K562 (cell line): ENCODE measurements at regions not wholly inside any gene's neighbourhood (a gene's known extent, or its start where the extent isn't known, plus 50 kb on each side); places are given as distances from the start of the nearest gene placed in this dataset.

Experiments
- ATAC-seq: fragments of 200-7000 bp; cut with Tn5 transposase; 3 replicates; pipeline ENCODE4 v1.9.1; 2020; ENCODE audit warnings: moderate library complexity
- BruUV-seq: library from RNA; stranded (reverse); fragments of 400-500 nt; replicated peaks from 2 replicates; lab custom pipeline; 2021; lab: Mats Ljungman, UMichigan
- CTCF ChIA-PET: fragments of 300-600 bp; formaldehyde crosslinking; extraction: SDS; loops from one replicate; lab custom pipeline; 2021; ENCODE audit warnings: low intra/inter-chr PET ratio; lab: Yijun Ruan, JAX
- POLR2A ChIA-PET: fragments of 300-600, 350-650 bp; sonication (Branson Sonifier 250); formaldehyde crosslinking; extraction: SDS; loops from one replicate; lab custom pipeline; 2021; ENCODE audit warnings: antibody characterized with exemption, inconsistent platforms; lab: Yijun Ruan, JAX
- DNase-seq, 4 experiments: peaks; one replicate each; pipeline versions ENCODE4 v3.0.0 to v3.0.0-alpha.2; 2011 to 2018; ENCODE audit warnings: low spot score in 3 of 4, mixed read lengths in 3 of 4; ENCODE audit errors: extremely low read depth in 1 of 4
- FAIRE-seq: peaks from 2 replicates; lab custom pipeline; 2011; peaks lifted over from hg19 to GRCh38; lab: Jason Lieb, UNC
- H2AFZ ChIP-seq: 2 replicates; pipeline ENCODE4 v1.6.0; 2011; ENCODE audit warnings: low read depth, low read length, control low read depth, inconsistent platforms
- H3K27ac ChIP-seq: fragments of 200-600 bp; 3 replicates; pipeline ENCODE4 v1.8.0; 2011; ENCODE audit warnings: low read depth, mild to moderate bottlenecking, control low read depth, inconsistent platforms, low read length, moderate library complexity, mixed read lengths; ENCODE audit errors: extremely low read depth
- H3K27me3 ChIP-seq, 2 experiments: fragments of 300-600 bp in 1 of 2; 2 replicates in 1 of 2; 3 replicates in 1 of 2; pipeline versions ENCODE4 v1.6.0 to v1.8.0; 2011; ENCODE audit warnings: inconsistent platforms in 2 of 2, low read length in 2 of 2, mild to moderate bottlenecking in 1 of 2, mixed read lengths in 1 of 2, moderate library complexity in 1 of 2; ENCODE audit not compliant: control insufficient read depth in 2 of 2, insufficient read depth in 2 of 2
- H3K36me3 ChIP-seq: fragments of 300-600 bp; 3 replicates; pipeline ENCODE4 v1.8.0; 2011; ENCODE audit warnings: mild to moderate bottlenecking, low read length, inconsistent platforms; ENCODE audit not compliant: control insufficient read depth, insufficient read depth
- H3K4me1 ChIP-seq, 2 experiments: fragments of 200-600 bp in 1 of 2; replicated peaks in 1 of 2; 2 replicates in 1 of 2; 3 replicates in 1 of 2; pipeline versions ENCODE4 v1.5.1 to v1.8.0; 2011; ENCODE audit warnings: inconsistent platforms in 2 of 2, low read length in 2 of 2, mild to moderate bottlenecking in 1 of 2, mixed read lengths in 1 of 2, moderate library complexity in 1 of 2; ENCODE audit not compliant: control insufficient read depth in 2 of 2, insufficient read depth in 2 of 2
- H3K4me2 ChIP-seq: 2 replicates; pipeline ENCODE4 v1.6.1; 2011; ENCODE audit warnings: low read length, control low read depth, inconsistent platforms, mixed read lengths; ENCODE audit not compliant: insufficient read depth
- H3K4me3 ChIP-seq: fragments of 200-600 bp; sonication (generic), shearing (Covaris generic); 2 replicates; pipeline ENCODE4 v1.5.1; 2016; ENCODE audit warnings: control low read depth, inconsistent platforms
- H3K79me2 ChIP-seq: fragments of 200-600 bp; 3 replicates; pipeline ENCODE4 v1.8.0; 2011; ENCODE audit warnings: low read length, inconsistent platforms; ENCODE audit not compliant: control insufficient read depth, insufficient read depth
- H3K9ac ChIP-seq, 2 experiments: 2 replicates each; pipeline versions ENCODE4 v1.6.0 to v1.6.1; 2011; ENCODE audit warnings: low read depth in 2 of 2, low read length in 2 of 2, control low read depth in 1 of 2, inconsistent platforms in 1 of 2, mild to moderate bottlenecking in 1 of 2, mixed read lengths in 1 of 2; ENCODE audit not compliant: insufficient read depth in 1 of 2
- H3K9me1 ChIP-seq: one replicate; pipeline ENCODE4 v1.6.0; 2011; ENCODE audit warnings: inconsistent platforms, mild to moderate bottlenecking, low read length, moderate library complexity; ENCODE audit not compliant: control insufficient read depth, insufficient read depth
- H3K9me3 ChIP-seq: replicated peaks from 2 replicates; pipeline ENCODE4 v1.5.1; 2011; ENCODE audit warnings: low read depth, low read length, inconsistent platforms; ENCODE audit not compliant: control insufficient read depth, insufficient read depth
- H4K20me1 ChIP-seq: replicated peaks from 2 replicates; pipeline ENCODE4 v1.6.1; 2011; ENCODE audit warnings: low read length, inconsistent platforms, mixed read lengths; ENCODE audit not compliant: control insufficient read depth, insufficient read depth
- ATF3 ChIP-seq, 2 experiments: fragments of 450-650 bp in 1 of 2; sonication (generic) in 1 of 2; formaldehyde crosslinking in 1 of 2; IDR thresholded peaks in 1 of 2; conservative IDR thresholded peaks in 1 of 2; 2 replicates each; pipeline versions ENCODE4 v1.6.1 to v1.8.1; 2016 to 2023; ENCODE audit warnings: mild to moderate bottlenecking in 2 of 2, moderate library complexity in 2 of 2, inconsistent platforms in 1 of 2, missing genetic modification reagents in 1 of 2
- BDP1 ChIP-seq: IDR thresholded peaks from 3 replicates; pipeline ENCODE4 v1.6.1; 2011; ENCODE audit not compliant: insufficient read length, insufficient read depth
- DNMT1 ChIP-seq: fragments of 450-650 bp; IDR thresholded peaks from 2 replicates; pipeline ENCODE4 v1.6.1; 2016; ENCODE audit warnings: antibody characterized with exemption, mild to moderate bottlenecking
- GTF3C2 ChIP-seq: IDR thresholded peaks from 3 replicates; pipeline ENCODE4 v1.6.1; 2011; ENCODE audit warnings: borderline replicate concordance, mild to moderate bottlenecking, moderate library complexity; ENCODE audit not compliant: insufficient read length; ENCODE audit errors: extremely low read depth
- KDM4B ChIP-seq, 2 experiments: fragments of 450-650 bp in 1 of 2; sonication (generic) in 1 of 2; IDR thresholded peaks; 2 replicates each; pipeline ENCODE4 v1.6.1; 2016 to 2017; ENCODE audit warnings: borderline replicate concordance in 2 of 2, antibody characterized with exemption in 1 of 2, low read depth in 1 of 2, mild to moderate bottlenecking in 1 of 2
- NELFE ChIP-seq: IDR thresholded peaks from 2 replicates; pipeline ENCODE4 v1.6.1; 2011; ENCODE audit warnings: mild to moderate bottlenecking; ENCODE audit not compliant: insufficient read depth, insufficient read length
- NFRKB ChIP-seq: fragments of 450-650 bp; IDR thresholded peaks from 2 replicates; pipeline ENCODE4 v1.6.1; 2016; ENCODE audit warnings: low read depth
- NR2C2 ChIP-seq, 2 experiments: fragments of 200-800 bp in 1 of 2; sonication (Bioruptor generic) in 1 of 2; sonication (generic) in 1 of 2; formaldehyde crosslinking in 1 of 2; IDR thresholded peaks; 2 replicates each; pipeline versions ENCODE4 v1.6.1 to v1.8.0; 2016 to 2022; ENCODE audit warnings: mild to moderate bottlenecking in 1 of 2, missing compliant biosample characterization in 1 of 2, missing genetic modification characterization in 1 of 2, missing genetic modification reagents in 1 of 2
- RAD21 ChIP-seq, 2 experiments: fragments of 250-450 bp in 1 of 2; fragments of 450-650 bp in 1 of 2; sonication (Bioruptor Pico) in 1 of 2; formaldehyde crosslinking in 1 of 2; IDR thresholded peaks in 1 of 2; conservative IDR thresholded peaks in 1 of 2; 2 replicates each; pipeline versions ENCODE4 v1.4.0 to v1.8.0; 2020 to 2022; ENCODE audit warnings: mild to moderate bottlenecking in 2 of 2, moderate library complexity in 1 of 2
- SMAD4 ChIP-seq: fragments of 250-450 bp; sonication (Bioruptor Pico); conservative IDR thresholded peaks from 2 replicates; pipeline ENCODE4 v1.8.0; 2021; ENCODE audit warnings: inconsistent platforms, mild to moderate bottlenecking, moderate library complexity
- TEAD1 ChIP-seq, 2 experiments: fragments of 450-650 bp in 1 of 2; sonication (generic) in 1 of 2; formaldehyde crosslinking; IDR thresholded peaks; 2 replicates each; pipeline versions ENCODE4 v1.4.0 to v1.8.0; 2020 to 2022; ENCODE audit warnings: mild to moderate bottlenecking in 2 of 2, missing genetic modification reagents in 1 of 2
- U2AF2 ChIP-seq: fragments of 200-400 bp; formaldehyde crosslinking; optimal IDR thresholded peaks from 2 replicates; pipeline ENCODE3; 2017; ENCODE audit warnings: low read depth, mild to moderate bottlenecking, low read length
- whole genome bisulfite sequencing: fragments of 100-300 bp; shearing (Covaris generic); methylation state at CpG from one replicate; pipeline ENCODE4 v1.1.6; 2016; ENCODE audit warnings: low coverage, mixed read lengths; ENCODE audit not compliant: insufficient coverage; ENCODE audit errors: missing lambda C conversion rate; 5-methylcytosine and 5-hydroxymethylcytosine counted together
- in situ Hi-C: fragments of 300-500 bp; cut with MboI; formaldehyde crosslinking; loops from 4 replicates; pipeline ENCODE4 v1.15.0; 2018; ENCODE audit warnings: inconsistent platforms, mixed read lengths
- intact Hi-C: fragments of 100-400 bp; cut with micrococcal nuclease; formaldehyde crosslinking; loops from 2 replicates; pipeline ENCODE4 v1.14.2; 2022

- intact Hi-C loops, result no loop called here
- in situ Hi-C loops, result no loop called here
- no peaks in the 10 kb centered on the region for H3K79me2 ChIP-seq
Measured at GRCh38 chr13:55728247-55728646, 1412.5 kb upstream of the PRR20A start.

GRCh38 chr13:55745828-55746227 lies 1394.9 kb upstream of the PRR20A start:
- ChIA-PET CTCF (no interaction called here), POLR2A (no interaction called here)
- DNase-seq, result no peak
- no peaks in the 10 kb centered on the region for H3K9me3 ChIP-seq
- 4% methylated on average over 2 of the region's 2 CpGs for WGBS
- H3K79me2 ChIP-seq, result no peaks in the 10 kb centered on the region
- intact Hi-C loops, result no loop called here
- no peak for ATAC-seq
- no peak overlapping the region for H3K4me2 ChIP-seq
- in situ Hi-C loops, result no loop called here
- FAIRE-seq, result no peak
- no peaks in the 10 kb centered on the region for H3K27me3 ChIP-seq
- no peaks in the 10 kb centered on the region for H3K36me3 ChIP-seq
- no peak overlapping the region for H3K9ac ChIP-seq
- H3K27ac ChIP-seq, result no peak overlapping the region
- no TSS peak for BruUV-seq
- no peaks in the 10 kb centered on the region for H3K9me1 ChIP-seq
- no peaks in the 10 kb centered on the region for H3K4me1 ChIP-seq
- no peak overlapping the region for H2AFZ ChIP-seq
- no peaks in the 10 kb centered on the region for H4K20me1 ChIP-seq
- no peak overlapping the region for H3K4me3 ChIP-seq
- TF ChIP-seq ATF3 (IDR thresholded peaks at IDR 0.05), result no peak
- TF ChIP-seq ATF3 (CRISPR knock-in tag; conservative IDR thresholded peaks at IDR 0.05), result no peak
- no peak for TF ChIP-seq GTF3C2
- no peak for TF ChIP-seq DNMT1
- TF ChIP-seq RAD21 (CRISPR knock-in tag; conservative IDR thresholded peaks at IDR 0.05 in 1 of 2, IDR thresholded peaks at IDR 0.05 in 1 of 2), result no peak
- no peak for TF ChIP-seq TEAD1 (CRISPR knock-in tag; IDR thresholded peaks at IDR 0.05)
- no peak for TF ChIP-seq NFRKB
- TF ChIP-seq SMAD4 (CRISPR knock-in tag), result no peak
- TF ChIP-seq NR2C2 (CRISPR knock-in tag; IDR thresholded peaks at IDR 0.05), result no peak
- no peak for TF ChIP-seq NR2C2 (tag; IDR thresholded peaks at IDR 0.05)
- TF ChIP-seq BDP1, result no peak
- no peak for TF ChIP-seq KDM4B (IDR thresholded peaks at IDR 0.05; ENCODE audit: borderline replicate concordance in 2 of 2, low read depth in 1 of 2)

More at GRCh38 chr13:55728247-55728646, 1412.5 kb upstream of the PRR20A start:
- CTCF ChIA-PET, result no interaction called here
- POLR2A ChIA-PET, result no interaction called here
- Histone ChIP-seq H3K9me3 (no peaks in the 10 kb centered on the region), H3K4me3 (no peak overlapping the region), H4K20me1 (no peaks in the 10 kb centered on the region), H3K9me1 (no peaks in the 10 kb centered on the region), H3K4me1 (no peaks in the 10 kb centered on the region), H3K27me3 (no peaks in the 10 kb centered on the region), H3K36me3 (no peaks in the 10 kb centered on the region), H3K9ac (no peak overlapping the region), H2AFZ (no peak overlapping the region), H3K4me2 (no peak overlapping the region), H3K27ac (no peak overlapping the region)
- no peak for TF ChIP-seq NELFE
- no peak for TF ChIP-seq U2AF2
- no TSS peak for BruUV-seq
- DNase-seq (no peak), ATAC-seq (no peak), FAIRE-seq (no peak)
- WGBS, result 0% methylated on average over 2 of the region's 2 CpGs
